ENCODE measurements at regions not wholly inside any gene's neighbourhood (a gene's known extent, or its start where the extent isn't known, plus 50 kb on each side); places are given as distances from the start of the nearest gene placed in this dataset.
A peak's percentile ranks its signal among the peaks of the same experiment; 100 is the strongest.

GRCh38 chr3:13934813-13935212 is 54.9 kb upstream of the WNT7A start:
- no peak overlapping the region for H3K27ac ChIP-seq (ENCODE audit: low read depth, low read length)

GRCh38 chr3:13934315-13934714 is 54.4 kb upstream of the WNT7A start:
- H3K9me3 ChIP-seq (ENCODE audit: control insufficient read depth in 1 of 2, low read length in 2 of 2), result no peaks in the 10 kb centered on the region
- no peaks in the 10 kb centered on the region for H3K4me1 ChIP-seq (ENCODE audit: control insufficient read depth in 1 of 2, insufficient read depth in 2 of 2, low read length in 2 of 2)
- no peak overlapping the region for H3K9ac ChIP-seq (ENCODE audit: low read depth in 1 of 2, low read length in 2 of 2)
- H3K27me3 ChIP-seq (ENCODE audit: control insufficient read depth in 1 of 2, insufficient read depth in 2 of 2, low read length in 2 of 2), result no peaks in the 10 kb centered on the region
- H3K36me3 ChIP-seq (ENCODE audit: control insufficient read depth in 1 of 2, insufficient read depth in 2 of 2, low read length in 2 of 2), result no peaks in the 10 kb centered on the region
- H3K27ac ChIP-seq (ENCODE audit: low read depth, low read length), result no peak overlapping the region
- H3K4me3 ChIP-seq (ENCODE audit: low read depth in 1 of 2, low read length in 2 of 2), result no peak overlapping the region

More at GRCh38 chr3:13934813-13935212, 54.9 kb upstream of the WNT7A start:
- Histone ChIP-seq H3K27me3 (ENCODE audit: control insufficient read depth in 1 of 2, insufficient read depth in 2 of 2, low read length in 2 of 2) (no peaks in the 10 kb centered on the region), H3K4me1 (ENCODE audit: control insufficient read depth in 1 of 2, insufficient read depth in 2 of 2, low read length in 2 of 2) (no peaks in the 10 kb centered on the region), H3K4me3 (ENCODE audit: low read depth in 1 of 2, low read length in 2 of 2) (no peak overlapping the region), H3K36me3 (ENCODE audit: control insufficient read depth in 1 of 2, insufficient read depth in 2 of 2, low read length in 2 of 2) (no peaks in the 10 kb centered on the region), H3K9ac (ENCODE audit: low read depth in 1 of 2, low read length in 2 of 2) (no peak overlapping the region), H3K9me3 (ENCODE audit: control insufficient read depth in 1 of 2, low read length in 2 of 2) (no peaks in the 10 kb centered on the region)

GRCh38 chr3:13932578-13933295 is 52.9 kb upstream of the WNT7A start:
- no peaks in the 10 kb centered on the region for H3K36me3 ChIP-seq (ENCODE audit: control insufficient read depth in 1 of 2, insufficient read depth in 2 of 2, low read length in 2 of 2)
- no peaks in the 10 kb centered on the region for H3K27me3 ChIP-seq (ENCODE audit: control insufficient read depth in 1 of 2, insufficient read depth in 2 of 2, low read length in 2 of 2)
- H3K9me3 ChIP-seq (ENCODE audit: control insufficient read depth in 1 of 2, low read length in 2 of 2), result no peaks in the 10 kb centered on the region
- H3K27ac ChIP-seq (ENCODE audit: low read depth, low read length), result peak overlapping the region; percentile 20
- no peak overlapping the region for H3K9ac ChIP-seq (ENCODE audit: low read depth in 1 of 2, low read length in 2 of 2)
- no peaks in the 10 kb centered on the region for H3K4me1 ChIP-seq (ENCODE audit: control insufficient read depth in 1 of 2, insufficient read depth in 2 of 2, low read length in 2 of 2)
- H3K4me3 ChIP-seq (ENCODE audit: low read depth in 1 of 2, low read length in 2 of 2), result peak overlapping the region in 1 of 2 donors; percentile 40

GRCh38 chr3:13931172-13931571 is 51.3 kb upstream of the WNT7A start:
- no peaks in the 10 kb centered on the region for H3K36me3 ChIP-seq (ENCODE audit: control insufficient read depth in 1 of 2, insufficient read depth in 2 of 2, low read length in 2 of 2)
- no peaks in the 10 kb centered on the region for H3K9me3 ChIP-seq (ENCODE audit: control insufficient read depth in 1 of 2, low read length in 2 of 2)
- H3K4me3 ChIP-seq (ENCODE audit: low read depth in 1 of 2, low read length in 2 of 2), result no peak overlapping the region
- H3K27me3 ChIP-seq (ENCODE audit: control insufficient read depth in 1 of 2, insufficient read depth in 2 of 2, low read length in 2 of 2), result no peaks in the 10 kb centered on the region
- no peaks in the 10 kb centered on the region for H3K4me1 ChIP-seq (ENCODE audit: control insufficient read depth in 1 of 2, insufficient read depth in 2 of 2, low read length in 2 of 2)
- no peak overlapping the region for H3K27ac ChIP-seq (ENCODE audit: low read depth, low read length)
- no peak overlapping the region for H3K9ac ChIP-seq (ENCODE audit: low read depth in 1 of 2, low read length in 2 of 2)
